Activated CD4-positive, alpha-beta T cell treated with anti-CD3 and anti-CD28 coated beads, Interleukin-2, amount 10 ng/mL, durations not matched to agents 7 days and 5 days (primary cell): ENCODE measurements at regions not wholly inside any gene's neighbourhood (a gene's known extent, or its start where the extent isn't known, plus 50 kb on each side); places are given as distances from the start of the nearest gene placed in this dataset.

Experiments used
- CTCF ChIA-PET: fragments of 350-600 bp; sonication (Branson Sonifier 250); formaldehyde crosslinking; loops from one replicate; lab custom pipeline; 2021; ENCODE audit warnings: antibody characterized with exemption; lab: Charles Lee
- POLR2A ChIA-PET: fragments of 350-600 bp; sonication (Branson Sonifier 250); formaldehyde crosslinking; loops from one replicate; lab custom pipeline; 2021; ENCODE audit warnings: antibody characterized with exemption; lab: Charles Lee
- DNase-seq: peaks from one replicate; pipeline ENCODE4 v3.0.0-alpha.2; 2020
- H3K27ac Mint-ChIP-seq: one replicate; pipeline ENCODE4 v1.8.0; 2021; ENCODE audit warnings: mild to moderate bottlenecking, moderate library complexity, mixed read lengths
- H3K27me3 Mint-ChIP-seq: one replicate; pipeline ENCODE4 v1.8.0; 2021; ENCODE audit warnings: mixed read lengths
- H3K36me3 Mint-ChIP-seq: one replicate; pipeline ENCODE4 v1.8.0; 2021; ENCODE audit warnings: low read depth, mixed read lengths
- H3K4me1 Mint-ChIP-seq: one replicate; pipeline ENCODE4 v1.8.0; 2021; ENCODE audit warnings: mixed read lengths
- H3K4me3 Mint-ChIP-seq: one replicate; pipeline ENCODE4 v1.8.0; 2021; ENCODE audit warnings: mild to moderate bottlenecking, moderate library complexity, mixed read lengths
- H3K9me3 Mint-ChIP-seq: one replicate; pipeline ENCODE4 v1.8.0; 2021; ENCODE audit warnings: mixed read lengths

- H3K9me3 Mint-ChIP-seq = no peaks in the 10 kb centered on the region
- H3K4me1 Mint-ChIP-seq = no peaks in the 10 kb centered on the region
- H3K27me3 Mint-ChIP-seq = peaks cover 11% of the 10 kb centered on the region
- CTCF ChIA-PET = no interaction called here
- no peak overlapping the region for H3K27ac Mint-ChIP-seq
- POLR2A ChIA-PET = no interaction called here
- DNase-seq = no peak
- H3K4me3 Mint-ChIP-seq = no peak overlapping the region
- no peaks in the 10 kb centered on the region for H3K36me3 Mint-ChIP-seq
Measured at GRCh38 chr2:147030966-147031720, 813.7 kb upstream of the ACVR2A start.

- ChIA-PET CTCF (interaction anchor here (0.6 kb wide), 1 partner anchor 307 kb away, joined by 3 read pairs; no protein-coding TSS in a partner anchor), POLR2A (no interaction called here)
- H3K9me3 Mint-ChIP-seq = peaks cover 5% of the 10 kb centered on the region
- H3K4me3 Mint-ChIP-seq = no peak overlapping the region
- DNase-seq = no peak
- H3K27me3 Mint-ChIP-seq = peaks cover 6% of the 10 kb centered on the region
- H3K36me3 Mint-ChIP-seq = no peaks in the 10 kb centered on the region
- H3K4me1 Mint-ChIP-seq = no peaks in the 10 kb centered on the region
- no peak overlapping the region for H3K27ac Mint-ChIP-seq
Measured at GRCh38 chr2:147027436-147027835, 817.4 kb upstream of the ACVR2A start.

GRCh38 chr2:147026664-147027295, 818.0 kb upstream of the ACVR2A start:
- POLR2A ChIA-PET = no interaction called here
- H3K4me1 Mint-ChIP-seq = no peaks in the 10 kb centered on the region
- CTCF ChIA-PET = no interaction called here
- peaks cover 6% of the 10 kb centered on the region for H3K9me3 Mint-ChIP-seq
- no peaks in the 10 kb centered on the region for H3K36me3 Mint-ChIP-seq
- DNase-seq = no peak
- no peak overlapping the region for H3K4me3 Mint-ChIP-seq
- H3K27me3 Mint-ChIP-seq = peaks cover 6% of the 10 kb centered on the region
- no peak overlapping the region for H3K27ac Mint-ChIP-seq

- POLR2A ChIA-PET = no interaction called here
- Mint-ChIP-seq H3K4me1 (no peaks in the 10 kb centered on the region), H3K4me3 (no peak overlapping the region), H3K27me3 (peaks cover 9% of the 10 kb centered on the region), H3K9me3 (peaks cover 6% of the 10 kb centered on the region), H3K36me3 (no peaks in the 10 kb centered on the region), H3K27ac (no peak overlapping the region)
- CTCF ChIA-PET = no interaction called here
- DNase-seq = no peak
Measured at GRCh38 chr2:147025646-147026585, 818.9 kb upstream of the ACVR2A start.

GRCh38 chr2:147019311-147019710, 825.5 kb upstream of the ACVR2A start:
- no peak overlapping the region for H3K4me3 Mint-ChIP-seq

GRCh38 chr2:147017951-147018645, 826.7 kb upstream of the ACVR2A start:
- Mint-ChIP-seq H3K36me3 (no peaks in the 10 kb centered on the region), H3K4me1 (no peaks in the 10 kb centered on the region), H3K27me3 (peaks cover 2% of the 10 kb centered on the region), H3K27ac (no peak overlapping the region), H3K9me3 (peaks cover 6% of the 10 kb centered on the region), H3K4me3 (no peak overlapping the region)
- POLR2A ChIA-PET = no interaction called here
- CTCF ChIA-PET = no interaction called here
- no peak for DNase-seq

More at GRCh38 chr2:147019311-147019710, 825.5 kb upstream of the ACVR2A start:
- ChIA-PET CTCF (no interaction called here), POLR2A (no interaction called here)
- peaks cover 2% of the 10 kb centered on the region for H3K27me3 Mint-ChIP-seq
- no peak for DNase-seq
- H3K27ac Mint-ChIP-seq = no peak overlapping the region
- H3K4me1 Mint-ChIP-seq = no peaks in the 10 kb centered on the region
- peaks cover 6% of the 10 kb centered on the region for H3K9me3 Mint-ChIP-seq
- no peaks in the 10 kb centered on the region for H3K36me3 Mint-ChIP-seq

- DNase-seq = no peak
- Mint-ChIP-seq H3K36me3 (no peaks in the 10 kb centered on the region), H3K27ac (no peak overlapping the region), H3K4me3 (no peak overlapping the region), H3K4me1 (no peaks in the 10 kb centered on the region), H3K27me3 (peaks cover under 1% of the 10 kb centered on the region), H3K9me3 (no peaks in the 10 kb centered on the region)
- ChIA-PET POLR2A (no interaction called here), CTCF (no interaction called here)
Measured at GRCh38 chr2:147016181-147016580, 828.6 kb upstream of the ACVR2A start.

GRCh38 chr2:147015591-147015990, 829.2 kb upstream of the ACVR2A start:
- CTCF ChIA-PET = no interaction called here
- H3K4me3 Mint-ChIP-seq = no peak overlapping the region
- H3K9me3 Mint-ChIP-seq = no peaks in the 10 kb centered on the region
- no peak overlapping the region for H3K27ac Mint-ChIP-seq
- H3K27me3 Mint-ChIP-seq = peaks cover 3% of the 10 kb centered on the region
- POLR2A ChIA-PET = no interaction called here
- no peaks in the 10 kb centered on the region for H3K36me3 Mint-ChIP-seq
- DNase-seq = no peak
- H3K4me1 Mint-ChIP-seq = no peaks in the 10 kb centered on the region

- no peaks in the 10 kb centered on the region for H3K4me1 Mint-ChIP-seq
- no peak for DNase-seq
- POLR2A ChIA-PET = no interaction called here
- peaks cover 3% of the 10 kb centered on the region for H3K27me3 Mint-ChIP-seq
- no peaks in the 10 kb centered on the region for H3K36me3 Mint-ChIP-seq
- no peak overlapping the region for H3K4me3 Mint-ChIP-seq
- H3K9me3 Mint-ChIP-seq = no peaks in the 10 kb centered on the region
- no peak overlapping the region for H3K27ac Mint-ChIP-seq
- CTCF ChIA-PET = no interaction called here
Measured at GRCh38 chr2:147013696-147014392, 831.0 kb upstream of the ACVR2A start.

GRCh38 chr2:147008481-147008880, 836.3 kb upstream of the ACVR2A start:
- H3K9me3 Mint-ChIP-seq = no peaks in the 10 kb centered on the region
- ChIA-PET POLR2A (no interaction called here), CTCF (no interaction called here)
- H3K27ac Mint-ChIP-seq = no peak overlapping the region
- H3K4me3 Mint-ChIP-seq = no peak overlapping the region
- no peaks in the 10 kb centered on the region for H3K4me1 Mint-ChIP-seq
- DNase-seq = no peak
- H3K36me3 Mint-ChIP-seq = no peaks in the 10 kb centered on the region
- H3K27me3 Mint-ChIP-seq = peaks cover 3% of the 10 kb centered on the region

GRCh38 chr2:147006736-147007141, 838.1 kb upstream of the ACVR2A start:
- no peak for DNase-seq
- Mint-ChIP-seq H3K27ac (no peak overlapping the region), H3K9me3 (no peaks in the 10 kb centered on the region), H3K4me3 (no peak overlapping the region), H3K36me3 (no peaks in the 10 kb centered on the region), H3K27me3 (peaks cover 3% of the 10 kb centered on the region), H3K4me1 (no peaks in the 10 kb centered on the region)
- CTCF ChIA-PET = no interaction called here
- POLR2A ChIA-PET = no interaction called here

- Mint-ChIP-seq H3K36me3 (no peaks in the 10 kb centered on the region), H3K9me3 (no peaks in the 10 kb centered on the region), H3K4me3 (no peak overlapping the region), H3K27ac (no peak overlapping the region), H3K4me1 (no peaks in the 10 kb centered on the region), H3K27me3 (no peaks in the 10 kb centered on the region)
- POLR2A ChIA-PET = no interaction called here
- CTCF ChIA-PET = no interaction called here
- no peak for DNase-seq
Measured at GRCh38 chr2:147003081-147003480, 841.7 kb upstream of the ACVR2A start.
